Kasumi-1 (cell line): ENCODE measurements at regions not wholly inside any gene's neighbourhood (a gene's known extent, or its start where the extent isn't known, plus 50 kb on each side); places are given as distances from the start of the nearest gene placed in this dataset.

ENCODE experiments used
- DNase-seq, 2 experiments: peaks; one replicate each; lab custom pipeline; 2025; lab: John Stamatoyannopoulos, UW

GRCh38 chr9:88034964-88035363 lies 60.6 kb upstream of the CDK20 start:
- DNase-seq = no peak

- no peak for DNase-seq
Measured at GRCh38 chr9:88033359-88033702, 59.0 kb upstream of the CDK20 start.

GRCh38 chr9:88028338-88028737 lies 54.0 kb upstream of the CDK20 start:
- no peak for DNase-seq

GRCh38 chr9:88026118-88026479 lies 51.8 kb upstream of the CDK20 start:
- DNase-seq = no peak

- no peak for DNase-seq
Measured at GRCh38 chr9:88025411-88026117, 51.2 kb upstream of the CDK20 start.

- DNase-seq = no peak
Measured at GRCh38 chr9:88024896-88025295, 50.6 kb upstream of the CDK20 start.
